ENCODE measurements at regions not wholly inside any gene's neighbourhood (a gene's known extent, or its start where the extent isn't known, plus 50 kb on each side); places are given as distances from the start of the nearest gene placed in this dataset.
"Not testable (repeated sequence)": the region's sequence is repeated elsewhere in the genome, so short reads cannot be mapped to it uniquely, and the experiment has no call there.

DNA sequence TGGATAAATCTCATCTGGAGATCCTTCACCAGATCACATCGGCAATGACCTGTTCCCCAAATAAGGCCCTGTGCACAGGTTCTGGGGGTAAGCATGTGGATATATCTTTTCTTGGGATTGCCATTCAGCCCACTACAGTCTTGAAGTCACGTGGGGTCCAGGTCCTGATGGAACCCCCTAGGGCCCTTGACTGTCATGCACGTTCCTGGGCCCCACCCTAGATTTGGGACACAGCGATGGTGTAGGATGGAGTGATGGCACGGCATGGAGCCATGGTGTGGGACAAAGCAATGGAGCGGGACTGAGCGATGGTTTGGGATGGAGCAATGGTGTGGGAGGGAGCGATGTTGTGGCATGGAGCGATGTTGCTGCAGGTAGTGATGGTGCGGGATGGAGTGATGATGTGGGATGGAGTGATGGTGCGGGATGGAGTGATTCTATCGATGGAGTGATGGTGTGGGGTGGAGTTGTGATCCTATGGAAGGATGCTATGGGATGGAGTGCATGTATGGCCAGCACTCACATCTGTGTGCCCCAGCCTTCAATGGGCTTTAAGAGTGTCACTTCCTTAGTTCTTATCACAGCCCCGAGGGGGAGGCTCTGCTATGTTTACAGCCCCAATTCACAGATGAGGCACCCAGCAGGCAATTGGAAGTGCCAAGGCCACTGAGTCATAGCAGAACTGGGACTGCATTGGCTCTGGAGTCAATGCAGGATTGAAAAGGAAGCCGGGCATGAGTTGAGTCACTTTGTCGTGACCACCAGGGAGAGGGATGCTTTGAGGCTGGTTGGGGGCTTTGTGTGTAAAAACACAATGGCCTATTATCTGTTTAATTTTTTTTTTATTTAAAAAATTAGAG is 97.0 kb upstream of the C1orf174 start:
- ATAC-seq (no peak), DNase-seq (no peak)
- Histone ChIP-seq H3K27me3 (no peaks in the 10 kb centered on the region), H3K36me3 (no peaks in the 10 kb centered on the region), H3K4me3 (no peak overlapping the region), H3K27ac (no peak overlapping the region), H3K4me1 (no peaks in the 10 kb centered on the region), H3K9me3 (no peaks in the 10 kb centered on the region)
- TF ChIP-seq POLR2A (IDR thresholded peaks at IDR 0.05) (no peak), CTCF (IDR thresholded peaks at IDR 0.05) (no peak)
- intact Hi-C loops (cut with DNase I): no loop called here
- 77% methylated on average over 14 of the region's 15 CpGs for WGBS (ENCODE audit: insufficient coverage, low coverage, low lambda C conversion rate, missing lambda C conversion rate)

DNA sequence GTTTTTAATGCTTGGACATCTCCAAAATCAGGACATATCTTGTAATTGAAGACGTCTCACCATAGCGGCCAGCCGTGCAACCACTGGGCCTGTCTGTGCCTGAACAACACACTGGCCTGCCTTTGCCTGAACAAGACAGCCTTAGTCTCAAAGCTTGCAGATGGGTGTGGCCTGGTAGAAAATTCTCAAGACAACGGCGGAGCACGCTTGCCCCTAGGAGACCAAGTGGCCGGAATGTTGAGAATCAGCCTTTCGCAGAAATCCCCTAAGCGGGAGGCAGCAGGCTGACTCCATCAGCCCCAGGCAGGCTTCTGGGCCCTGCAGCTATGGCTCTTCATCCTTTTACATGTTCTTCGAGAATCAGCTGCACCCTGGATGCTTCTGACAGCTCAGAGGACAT is 98.0 kb upstream of the C1orf174 start:
- no peak overlapping the region for H3K27ac ChIP-seq
- H3K4me1 ChIP-seq: no peaks in the 10 kb centered on the region
- DNase-seq (no peak), ATAC-seq (no peak)
- no peaks in the 10 kb centered on the region for H3K36me3 ChIP-seq
- 79% methylated on average over 8 of the region's 10 CpGs for WGBS (ENCODE audit: insufficient coverage, low coverage, low lambda C conversion rate, missing lambda C conversion rate)
- TF ChIP-seq POLR2A (IDR thresholded peaks at IDR 0.05) (no peak), CTCF (IDR thresholded peaks at IDR 0.05) (no peak)
- no peaks in the 10 kb centered on the region for H3K27me3 ChIP-seq
- H3K4me3 ChIP-seq: no peak overlapping the region
- H3K9me3 ChIP-seq: no peaks in the 10 kb centered on the region
- intact Hi-C loops (cut with DNase I): no loop called here

DNA sequence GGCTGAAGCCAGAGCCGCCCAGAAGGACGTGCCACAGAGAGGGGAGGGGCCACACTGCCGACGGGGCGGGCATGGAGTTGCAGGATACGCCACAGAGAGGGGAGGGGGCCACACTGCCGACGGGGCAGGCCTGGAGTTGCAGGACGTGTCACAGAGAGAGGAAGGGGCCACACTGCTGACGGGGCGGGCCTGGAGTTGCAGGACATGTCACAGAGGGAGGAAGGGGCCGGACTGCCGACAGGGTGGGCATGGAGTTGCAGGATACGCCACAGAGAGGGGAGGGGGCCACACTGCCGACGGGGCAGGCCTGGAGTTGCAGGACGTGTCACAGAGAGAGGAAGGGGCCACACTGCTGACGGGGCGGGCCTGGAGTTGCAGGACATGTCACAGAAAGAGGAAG is 99.4 kb upstream of the C1orf174 start:
- 22% methylated on average over 12 of the region's 19 CpGs for WGBS (ENCODE audit: insufficient coverage, low coverage, low lambda C conversion rate, missing lambda C conversion rate)
- H3K9me3 ChIP-seq; H3K27ac ChIP-seq; H3K4me1 ChIP-seq; DNase-seq; H3K4me3 ChIP-seq; H3K27me3 ChIP-seq; intact Hi-C loops (cut with DNase I); ATAC-seq; H3K36me3 ChIP-seq: not testable (repeated sequence)

- no peaks in the 10 kb centered on the region for H3K36me3 ChIP-seq
- no peak overlapping the region for H3K4me3 ChIP-seq
- WGBS (ENCODE audit: insufficient coverage, low coverage, low lambda C conversion rate, missing lambda C conversion rate): 32% methylated on average over 7 of the region's 21 CpGs
- no peaks in the 10 kb centered on the region for H3K9me3 ChIP-seq
- ATAC-seq: no peak
- no peak for DNase-seq
- TF ChIP-seq POLR2A (IDR thresholded peaks at IDR 0.05) (no peak), CTCF (IDR thresholded peaks at IDR 0.05) (no peak)
- no peaks in the 10 kb centered on the region for H3K4me1 ChIP-seq
- intact Hi-C loops (cut with DNase I): no loop called here
- no peak overlapping the region for H3K27ac ChIP-seq
- H3K27me3 ChIP-seq: no peaks in the 10 kb centered on the region
Observed at GRCh38 chr1:3999941-4000735, 100.1 kb upstream of the C1orf174 start.

- intact Hi-C loops (cut with DNase I): no loop called here
- Histone ChIP-seq H3K36me3 (no peaks in the 10 kb centered on the region), H3K27me3 (no peaks in the 10 kb centered on the region), H3K4me1 (no peaks in the 10 kb centered on the region), H3K4me3 (no peak overlapping the region), H3K9me3 (no peaks in the 10 kb centered on the region), H3K27ac (no peak overlapping the region)
- ATAC-seq (no peak), DNase-seq (no peak)
- TF ChIP-seq POLR2A (IDR thresholded peaks at IDR 0.05): no peak
- no peak for TF ChIP-seq CTCF (IDR thresholded peaks at IDR 0.05)
- 65% methylated on average over 8 of the region's 17 CpGs for WGBS (ENCODE audit: insufficient coverage, low coverage, low lambda C conversion rate, missing lambda C conversion rate)
Observed at GRCh38 chr1:4000811-4001251, 100.8 kb upstream of the C1orf174 start.

All from right lobe of liver (tissue), 6 donors.